ENCODE measurements at regions not wholly inside any gene's neighbourhood (a gene's known extent, or its start where the extent isn't known, plus 50 kb on each side); places are given as distances from the start of the nearest gene placed in this dataset.

GRCh38 chr13:77412116-77412635, 85.3 kb upstream of the MYCBP2 start:
- TF ChIP-seq, protein P1, sequence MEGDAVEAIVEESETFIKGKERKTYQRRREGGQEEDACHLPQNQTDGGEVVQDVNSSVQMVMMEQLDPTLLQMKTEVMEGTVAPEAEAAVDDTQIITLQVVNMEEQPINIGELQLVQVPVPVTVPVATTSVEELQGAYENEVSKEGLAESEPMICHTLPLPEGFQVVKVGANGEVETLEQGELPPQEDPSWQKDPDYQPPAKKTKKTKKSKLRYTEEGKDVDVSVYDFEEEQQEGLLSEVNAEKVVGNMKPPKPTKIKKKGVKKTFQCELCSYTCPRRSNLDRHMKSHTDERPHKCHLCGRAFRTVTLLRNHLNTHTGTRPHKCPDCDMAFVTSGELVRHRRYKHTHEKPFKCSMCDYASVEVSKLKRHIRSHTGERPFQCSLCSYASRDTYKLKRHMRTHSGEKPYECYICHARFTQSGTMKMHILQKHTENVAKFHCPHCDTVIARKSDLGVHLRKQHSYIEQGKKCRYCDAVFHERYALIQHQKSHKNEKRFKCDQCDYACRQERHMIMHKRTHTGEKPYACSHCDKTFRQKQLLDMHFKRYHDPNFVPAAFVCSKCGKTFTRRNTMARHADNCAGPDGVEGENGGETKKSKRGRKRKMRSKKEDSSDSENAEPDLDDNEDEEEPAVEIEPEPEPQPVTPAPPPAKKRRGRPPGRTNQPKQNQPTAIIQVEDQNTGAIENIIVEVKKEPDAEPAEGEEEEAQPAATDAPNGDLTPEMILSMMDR (IDR thresholded peaks at IDR 0.05): no peak
- no peak for TF ChIP-seq POLR2A (IDR thresholded peaks at IDR 0.05)

Data from body of pancreas (tissue), 4 donors.